Retina (tissue), 1 donor: ENCODE measurements at regions not wholly inside any gene's neighbourhood (a gene's known extent, or its start where the extent isn't known, plus 50 kb on each side); places are given as distances from the start of the nearest gene placed in this dataset.

Experiments used
- DNase-seq: peaks from one replicate; pipeline ENCODE4 v3.0.0-alpha.2; 2016

DNA sequence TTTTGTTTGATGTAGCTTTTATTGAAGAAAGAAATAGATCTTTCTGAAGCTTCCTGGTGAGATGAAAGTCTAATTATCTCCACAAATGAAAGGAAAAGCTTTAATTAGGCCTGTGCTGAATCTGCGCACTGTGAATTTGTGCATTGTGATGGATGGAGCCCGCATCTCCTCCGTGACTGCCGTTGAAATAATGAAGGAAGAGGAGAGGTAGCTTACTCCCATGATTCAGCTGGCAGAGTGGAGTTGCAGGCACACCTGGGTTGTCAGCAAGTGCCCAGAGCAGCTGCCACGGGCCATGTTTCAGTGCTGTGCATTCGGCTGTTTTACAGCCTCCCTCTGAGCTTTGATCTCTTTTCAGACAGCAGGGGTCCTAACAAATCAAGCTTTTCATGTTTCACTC is 735.3 kb upstream of the TENM3 start:
- no peak for DNase-seq

DNA sequence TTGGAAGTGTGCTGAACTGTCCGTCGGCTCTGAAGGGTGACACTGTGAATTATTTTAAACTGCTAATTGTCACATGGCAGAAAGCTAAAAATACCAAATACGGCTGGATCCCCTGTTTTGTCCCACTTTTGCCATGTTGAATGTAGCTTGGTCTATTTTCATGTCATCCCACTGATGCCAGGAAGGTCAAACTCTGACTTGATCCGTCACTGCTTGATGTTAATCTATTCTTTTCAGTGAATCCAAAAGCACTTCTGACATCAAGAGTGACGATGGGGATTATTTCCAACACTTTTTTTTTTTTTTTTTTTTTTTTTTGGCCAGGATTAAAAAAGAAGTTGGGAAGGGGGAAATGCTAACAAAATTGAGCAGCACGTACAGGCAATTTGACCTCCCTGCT is 734.6 kb upstream of the TENM3 start:
- DNase-seq: peak; percentile 54

DNA sequence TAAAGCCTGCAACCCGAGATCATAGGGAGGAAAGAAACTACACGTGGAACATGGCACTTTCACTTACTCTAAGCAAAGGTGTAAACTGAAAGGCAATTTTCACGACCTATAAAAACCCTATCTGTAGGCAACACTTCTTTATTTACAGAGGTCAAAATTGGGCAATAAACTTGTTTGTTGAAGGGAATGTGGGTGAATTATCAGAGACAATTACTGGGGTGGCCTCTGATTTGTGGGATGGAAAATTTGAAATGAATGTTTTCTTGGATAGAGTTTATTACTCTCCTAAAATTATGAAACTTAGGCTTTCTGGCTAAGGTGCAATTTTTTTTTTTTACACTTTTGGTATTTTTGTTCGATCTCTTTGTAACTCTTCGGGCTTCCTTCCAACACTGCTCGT is 734.1 kb upstream of the TENM3 start:
- no peak for DNase-seq

DNA sequence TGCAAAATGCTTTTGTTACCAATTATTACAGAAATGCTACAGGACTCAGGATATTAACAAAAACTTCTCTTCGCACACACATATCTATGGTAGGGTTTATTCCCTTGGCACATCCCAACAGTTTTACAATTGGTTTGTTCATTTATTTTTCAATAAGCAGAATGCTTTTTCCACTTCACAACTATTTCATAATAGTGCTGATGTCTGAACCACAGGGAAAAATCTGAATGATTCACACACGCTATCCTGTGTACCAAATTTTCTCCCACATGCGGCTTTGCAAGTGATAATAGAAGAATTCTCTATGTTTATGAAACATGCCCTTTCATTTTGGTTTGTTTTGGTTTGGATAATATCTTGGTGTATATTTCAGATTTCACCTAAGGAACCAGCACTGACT is 725.7 kb upstream of the TENM3 start:
- DNase-seq: no peak

- no peak for DNase-seq
These were observed 722.4 kb upstream of the TENM3 start for GRCh38 chr4:181520790-181521189.

DNA sequence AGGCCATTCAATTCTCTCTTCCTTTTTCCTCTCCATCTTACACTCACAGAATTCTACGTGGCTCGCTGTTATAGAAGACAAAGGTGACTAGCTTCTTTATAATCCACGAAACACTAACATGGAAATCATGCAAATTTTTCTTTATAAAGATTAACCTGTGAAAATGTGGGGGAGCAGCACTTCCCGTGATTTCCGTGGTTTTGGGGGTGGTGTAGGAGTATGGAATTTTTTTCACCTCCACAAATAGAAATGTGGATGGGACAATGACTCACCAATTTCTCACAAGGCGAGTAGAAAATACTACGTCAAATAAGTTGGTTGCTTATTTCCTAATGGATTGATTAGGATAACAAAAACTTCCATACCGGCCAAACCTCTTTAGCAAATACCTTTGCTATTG is 719.2 kb upstream of the TENM3 start:
- DNase-seq: no peak

DNA sequence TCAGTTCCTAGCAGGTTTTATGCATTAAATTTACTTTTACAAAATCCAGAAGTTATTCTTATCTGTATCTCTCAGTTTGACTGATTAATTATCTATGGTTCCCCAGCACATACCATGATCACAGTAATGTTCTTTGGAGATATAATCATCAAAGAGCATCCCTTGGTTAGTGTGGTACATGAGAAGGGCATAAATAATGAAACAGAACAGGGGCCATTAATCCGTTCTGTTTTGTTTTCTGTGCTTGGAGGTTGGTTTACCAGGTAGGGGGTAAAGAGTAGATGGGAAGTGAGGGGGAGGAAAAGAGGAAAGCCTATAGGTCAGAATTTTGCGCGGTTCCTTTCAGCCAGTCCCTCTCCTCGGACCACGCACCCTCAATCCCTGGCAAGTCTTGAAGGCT is 718.7 kb upstream of the TENM3 start:
- DNase-seq: peak; percentile 24

DNA sequence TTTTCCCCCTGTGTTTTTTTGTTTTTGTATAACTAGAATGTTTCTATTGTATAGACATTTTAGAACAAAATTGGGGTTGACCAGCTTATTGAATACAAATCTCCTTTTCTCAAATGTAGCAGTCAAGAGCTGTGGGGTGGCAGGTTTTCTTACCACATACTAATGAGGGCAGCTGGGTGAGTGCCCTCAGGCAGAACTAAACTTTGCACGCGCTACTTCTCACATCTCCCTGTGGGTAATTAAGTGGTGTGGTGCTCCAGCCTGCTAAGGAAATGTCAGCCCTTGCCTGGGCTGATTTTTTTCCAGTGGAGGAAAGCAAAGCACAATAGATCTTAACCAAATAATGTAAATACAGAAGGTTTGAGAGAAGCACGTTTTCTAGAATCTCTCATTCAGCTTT is 717.6 kb upstream of the TENM3 start:
- peak; percentile 84 for DNase-seq

DNA sequence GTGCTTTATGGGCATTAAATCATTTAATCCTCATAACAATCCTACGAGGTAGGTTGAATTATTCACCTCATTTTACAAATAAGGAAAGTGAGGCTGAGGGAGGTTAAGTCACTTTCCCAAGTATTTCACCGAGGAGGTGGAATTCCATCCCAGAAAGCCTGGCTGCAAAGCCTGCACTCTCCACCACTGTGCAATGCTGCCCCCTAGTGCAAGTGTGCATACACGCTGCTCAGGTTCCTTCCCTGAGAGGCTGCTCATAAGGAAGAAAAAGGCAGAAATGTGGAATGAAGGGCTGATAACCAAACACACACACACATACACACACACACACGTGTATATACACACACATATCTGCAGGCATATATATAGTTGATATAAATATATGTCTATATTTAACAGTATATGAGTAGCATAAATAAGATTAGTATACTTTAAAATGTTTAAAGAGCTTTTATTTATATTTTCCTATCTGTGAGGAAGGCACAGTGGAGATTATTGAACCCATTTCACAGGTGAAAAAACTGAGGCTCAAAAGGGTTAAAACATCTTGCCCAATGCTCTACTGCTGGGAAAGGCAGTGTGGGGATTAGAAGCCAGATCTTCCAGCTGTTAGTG is 714.5 kb upstream of the TENM3 start:
- DNase-seq: peak; percentile 74

DNA sequence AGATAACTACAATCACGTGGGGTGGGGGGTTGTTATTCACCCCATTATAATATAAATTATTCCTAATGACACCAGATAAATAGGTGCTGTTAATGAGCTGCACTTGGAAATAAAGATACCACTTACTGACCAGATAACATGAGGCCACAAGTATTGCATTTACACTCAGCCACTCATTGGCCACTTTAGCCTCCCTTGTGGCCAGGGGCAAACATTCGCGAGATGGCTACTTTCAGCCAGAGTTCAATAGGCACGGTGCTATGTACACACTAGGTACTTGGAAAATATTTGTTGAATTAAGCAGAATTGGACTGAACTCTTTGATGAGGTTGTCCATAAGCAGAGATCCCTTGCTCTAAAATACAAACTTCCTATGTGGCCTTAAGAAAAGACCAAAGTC is 713.7 kb upstream of the TENM3 start:
- no peak for DNase-seq

DNA sequence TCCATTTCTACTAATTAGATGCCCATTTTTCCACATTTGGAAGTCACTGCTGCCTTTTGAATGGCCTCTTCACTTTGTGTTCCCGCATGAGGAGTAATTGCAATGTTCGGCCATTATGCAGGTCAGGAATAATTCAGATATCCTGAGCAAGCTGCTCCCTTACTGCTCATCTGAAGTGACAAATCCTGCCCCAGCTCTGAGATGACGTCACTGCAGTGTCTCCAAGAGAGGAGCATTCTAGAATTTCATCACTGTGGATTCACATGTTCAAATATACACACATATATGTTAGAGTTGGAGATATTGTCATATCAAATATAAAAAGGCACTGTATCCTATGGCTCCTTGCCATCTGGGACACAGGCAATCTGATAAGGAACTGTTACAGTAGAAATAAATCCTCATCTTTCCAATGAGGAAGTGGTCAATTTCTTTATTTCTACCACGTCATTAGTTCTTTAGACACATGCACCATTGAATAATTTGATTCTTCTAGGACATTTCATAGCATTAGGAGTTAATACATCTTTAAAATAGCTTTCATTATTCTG is 706.9 kb upstream of the TENM3 start:
- no peak for DNase-seq

DNA sequence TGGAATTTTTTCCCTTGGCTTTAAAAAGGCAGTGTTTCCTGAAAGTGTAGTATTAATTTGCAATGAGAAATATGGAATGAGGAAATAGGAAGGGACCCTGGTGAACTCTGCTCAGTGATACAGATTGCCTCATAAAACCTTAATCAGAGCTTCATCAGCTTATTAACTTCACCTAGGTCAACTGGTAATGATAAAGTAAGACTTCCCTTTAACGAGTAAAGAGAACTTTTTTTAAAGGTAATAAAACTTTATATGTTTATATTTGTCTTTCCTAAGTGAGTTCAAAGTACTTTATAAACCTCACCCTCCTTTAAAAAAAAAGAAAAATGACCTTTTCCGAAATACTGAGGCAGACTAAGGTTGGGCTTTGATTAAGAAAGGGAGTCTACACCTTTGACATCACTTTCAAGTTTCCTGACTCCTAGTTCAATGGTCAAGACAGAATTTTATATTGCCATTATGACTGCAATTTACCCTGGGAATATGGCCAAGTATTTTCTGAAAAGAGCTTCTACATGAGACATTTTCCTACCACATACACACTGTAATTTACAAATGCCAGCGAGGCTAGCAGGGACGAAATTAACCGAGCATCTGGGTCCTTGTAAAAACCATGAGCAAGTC is 706.3 kb upstream of the TENM3 start:
- no peak for DNase-seq

DNA sequence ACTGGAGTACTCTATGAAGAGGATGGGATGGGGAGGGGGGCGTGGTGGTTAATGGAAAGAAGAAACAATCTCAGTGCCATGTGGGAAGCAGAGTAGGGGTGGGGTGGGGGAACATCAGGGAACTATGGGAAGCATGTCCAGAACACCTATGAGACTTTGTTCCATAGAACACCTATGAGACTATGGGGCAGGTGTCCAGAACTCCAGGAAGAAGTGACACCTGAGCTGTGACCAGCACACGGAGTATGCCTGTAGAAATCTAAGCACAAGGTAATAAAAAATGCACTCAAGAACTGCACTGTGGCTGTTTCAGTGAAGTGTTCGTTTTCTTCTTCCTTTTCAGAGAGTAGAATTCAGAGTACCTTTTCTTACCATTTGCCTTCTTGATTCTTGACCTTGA is 704.8 kb upstream of the TENM3 start:
- no peak for DNase-seq

DNA sequence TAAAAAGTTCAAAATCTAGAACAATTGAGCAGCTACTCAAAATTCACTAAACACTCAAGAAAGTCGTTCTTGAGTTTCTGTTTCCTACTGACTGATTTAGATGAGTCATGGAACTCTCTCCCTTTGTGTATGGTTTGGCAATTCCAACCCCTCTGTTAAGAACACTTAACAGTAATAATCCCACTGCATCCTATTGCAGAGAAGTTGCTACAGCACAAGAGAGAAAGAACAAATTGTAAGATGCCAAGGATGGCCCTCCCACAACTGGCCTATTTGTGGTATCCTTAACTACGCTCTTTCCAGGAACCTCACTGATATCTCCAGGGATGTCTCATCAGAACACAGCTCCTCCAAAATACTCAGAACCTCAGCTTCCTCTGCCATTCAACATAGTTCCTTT is 701.8 kb upstream of the TENM3 start:
- no peak for DNase-seq

- DNase-seq: no peak
These were observed 694.2 kb upstream of the TENM3 start for GRCh38 chr4:181548873-181549575.

DNA sequence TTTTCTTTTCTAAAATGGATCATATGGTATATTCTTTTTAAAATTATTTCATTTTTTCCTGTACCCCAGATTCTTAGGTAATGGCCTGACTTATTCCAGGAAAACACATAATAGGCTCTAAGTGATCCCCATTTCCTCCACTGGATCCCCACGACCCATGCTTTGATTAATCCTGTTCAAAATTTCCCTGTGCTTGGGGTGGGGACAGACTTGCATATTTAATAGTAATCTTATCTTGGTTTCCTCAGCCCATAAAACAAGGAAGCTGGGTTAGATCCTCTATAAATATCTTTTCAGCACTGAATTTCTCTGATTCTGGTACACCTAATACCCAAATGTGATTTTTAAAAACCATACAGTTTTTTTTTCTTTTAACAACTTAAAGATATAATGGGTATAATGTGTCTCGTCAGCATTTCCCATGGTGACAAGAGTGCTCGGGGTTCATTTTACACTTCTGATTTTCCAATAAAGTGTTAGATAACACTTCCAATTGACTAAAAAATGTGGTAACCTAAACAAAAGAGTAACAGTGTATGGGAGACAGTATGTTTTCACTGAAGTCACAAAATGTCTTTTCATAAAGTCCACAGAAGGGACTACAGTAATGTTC is 693.5 kb upstream of the TENM3 start:
- no peak for DNase-seq

DNA sequence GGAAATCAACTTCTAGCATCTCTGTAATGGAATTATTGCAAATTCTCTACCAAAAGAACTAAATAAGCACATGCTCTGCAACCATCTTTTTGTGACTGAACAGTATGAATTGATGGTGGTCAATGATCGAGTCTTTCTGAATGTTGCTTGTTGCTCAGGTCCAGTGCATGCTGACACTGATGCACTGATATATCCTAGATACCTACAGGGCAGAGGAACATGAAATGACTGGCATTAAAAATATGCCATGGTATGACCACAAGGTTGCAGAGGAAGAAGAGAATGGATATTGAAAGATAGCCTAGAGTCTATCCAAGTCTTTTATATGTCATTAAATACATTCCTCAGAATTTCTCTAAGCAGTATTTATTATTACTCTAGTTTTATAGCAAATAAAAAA is 692.8 kb upstream of the TENM3 start:
- DNase-seq: no peak

DNA sequence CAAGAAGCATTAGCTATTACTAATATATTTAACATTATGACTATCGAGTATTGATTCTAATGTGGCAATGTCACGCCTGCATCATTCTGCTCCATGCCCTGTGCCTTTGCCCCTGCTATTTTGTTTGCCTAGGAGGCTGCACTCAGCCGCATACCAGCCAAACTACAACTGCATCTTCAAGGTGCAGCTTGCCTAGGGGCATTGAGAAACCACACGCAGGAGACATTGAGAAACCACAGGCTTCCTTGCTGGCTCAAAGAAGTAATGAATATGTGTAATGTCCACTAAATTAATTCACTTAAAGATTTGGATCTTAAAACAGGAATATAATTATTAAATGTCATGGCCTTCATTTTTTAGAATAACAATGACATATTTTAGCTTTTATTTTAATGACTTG is 683.6 kb upstream of the TENM3 start:
- DNase-seq: no peak

- no peak for DNase-seq
These were observed 680.8 kb upstream of the TENM3 start for GRCh38 chr4:181562399-181562798.

- no peak for DNase-seq
These were observed 678.6 kb upstream of the TENM3 start for GRCh38 chr4:181564625-181565024.

GRCh38 chr4:181566490-181566889 is 676.7 kb upstream of the TENM3 start:
- DNase-seq: no peak

GRCh38 chr4:181569553-181569952 is 673.6 kb upstream of the TENM3 start:
- peak; percentile 36 for DNase-seq

DNA sequence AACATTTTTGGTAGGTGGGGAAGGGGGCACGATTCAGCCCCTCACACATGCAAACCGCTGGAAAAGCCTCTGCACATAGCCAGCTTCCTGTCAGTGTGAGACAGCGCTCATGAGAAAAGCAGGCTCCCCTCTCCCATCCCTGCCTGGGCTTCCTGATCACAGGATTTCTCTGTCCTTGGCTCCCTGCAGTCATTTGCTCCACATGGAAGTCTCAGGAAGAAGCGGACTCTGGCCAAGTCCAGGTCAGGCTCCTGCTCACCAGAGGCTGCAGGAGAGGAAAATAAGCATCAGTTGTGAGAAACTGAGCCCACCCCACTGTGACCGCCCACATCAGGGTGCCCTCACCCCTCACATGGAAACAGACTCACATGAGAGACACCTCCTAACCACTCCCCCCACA is 664.3 kb upstream of the TENM3 start:
- DNase-seq: no peak

- DNase-seq: no peak
These were observed 663.7 kb upstream of the TENM3 start for GRCh38 chr4:181579486-181579885.
